D721Med (cell line): ENCODE measurements at regions not wholly inside any gene's neighbourhood (a gene's known extent, or its start where the extent isn't known, plus 50 kb on each side); places are given as distances from the start of the nearest gene placed in this dataset.
"Not testable (repeated sequence)": the region's sequence is repeated elsewhere in the genome, so short reads cannot be mapped to it uniquely, and the experiment has no call there.

Experiments
- DNase-seq: peaks from one replicate; pipeline ENCODE4 v3.0.0; 2011; ENCODE audit warnings: low spot score; ENCODE audit not compliant: insufficient read length
- FAIRE-seq: peaks from 2 replicates; lab custom pipeline; 2011; peaks lifted over from hg19 to GRCh38; lab: Jason Lieb, UNC

DNA sequence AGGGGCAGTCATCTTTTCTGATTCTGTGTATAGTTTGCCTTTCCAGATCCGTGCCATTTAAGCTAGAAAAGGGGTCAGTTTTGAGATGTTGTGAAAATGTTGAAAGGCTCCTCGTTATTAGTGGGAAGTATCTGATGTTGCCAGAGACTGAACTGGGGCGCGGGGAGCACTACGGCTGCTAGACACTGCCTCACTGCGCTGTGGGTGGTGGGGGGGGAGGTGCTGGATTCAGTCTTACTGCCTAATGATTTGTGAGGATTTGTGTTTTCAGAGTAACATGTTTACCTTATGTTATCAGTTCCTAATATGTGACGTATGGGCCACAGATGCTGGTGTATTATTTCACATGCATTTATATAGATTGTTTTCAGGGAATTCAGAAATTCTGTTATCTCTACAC, 53.3 kb upstream of the APOD start:
- FAIRE-seq, DNase-seq: not testable (repeated sequence)

DNA sequence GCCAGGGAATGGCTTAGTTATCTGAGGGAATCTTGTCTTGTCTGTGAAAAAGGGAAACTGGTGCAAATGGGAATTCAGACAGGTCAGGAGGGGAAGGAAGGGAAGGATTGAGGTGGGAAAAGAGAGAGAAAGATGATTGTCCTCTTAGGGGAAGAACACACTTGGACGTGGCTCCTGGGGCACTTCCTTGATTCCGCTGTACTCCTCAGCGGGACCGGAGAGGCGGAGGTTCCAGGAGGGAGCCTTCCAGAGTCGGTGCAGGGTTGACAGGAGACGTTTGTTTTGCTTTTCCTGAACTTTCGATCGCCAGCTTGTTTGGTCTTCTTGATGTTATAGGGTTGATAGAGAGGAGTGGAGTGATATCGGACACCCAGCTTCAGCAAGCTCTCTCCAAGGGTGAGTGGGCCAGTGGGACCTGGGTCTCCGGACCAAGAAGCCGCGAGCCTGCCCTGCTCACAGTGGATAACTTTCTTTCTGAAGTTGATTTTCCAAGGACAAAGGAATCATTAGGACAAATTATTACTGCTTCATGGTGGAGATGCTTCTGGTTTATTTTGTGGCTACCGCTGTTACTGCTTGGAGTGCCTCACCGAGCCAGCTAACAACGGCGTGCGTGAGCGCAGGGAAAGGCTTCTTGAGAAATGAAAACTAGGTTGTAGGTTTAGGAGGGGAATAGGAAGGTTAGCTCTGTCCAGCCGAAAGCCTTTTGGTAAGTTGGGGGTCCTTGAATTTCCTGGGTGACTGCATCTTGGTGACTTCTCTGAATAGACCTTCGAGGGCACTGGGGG, 52.4 kb upstream of the APOD start:
- not testable (repeated sequence) for FAIRE-seq, DNase-seq

DNA sequence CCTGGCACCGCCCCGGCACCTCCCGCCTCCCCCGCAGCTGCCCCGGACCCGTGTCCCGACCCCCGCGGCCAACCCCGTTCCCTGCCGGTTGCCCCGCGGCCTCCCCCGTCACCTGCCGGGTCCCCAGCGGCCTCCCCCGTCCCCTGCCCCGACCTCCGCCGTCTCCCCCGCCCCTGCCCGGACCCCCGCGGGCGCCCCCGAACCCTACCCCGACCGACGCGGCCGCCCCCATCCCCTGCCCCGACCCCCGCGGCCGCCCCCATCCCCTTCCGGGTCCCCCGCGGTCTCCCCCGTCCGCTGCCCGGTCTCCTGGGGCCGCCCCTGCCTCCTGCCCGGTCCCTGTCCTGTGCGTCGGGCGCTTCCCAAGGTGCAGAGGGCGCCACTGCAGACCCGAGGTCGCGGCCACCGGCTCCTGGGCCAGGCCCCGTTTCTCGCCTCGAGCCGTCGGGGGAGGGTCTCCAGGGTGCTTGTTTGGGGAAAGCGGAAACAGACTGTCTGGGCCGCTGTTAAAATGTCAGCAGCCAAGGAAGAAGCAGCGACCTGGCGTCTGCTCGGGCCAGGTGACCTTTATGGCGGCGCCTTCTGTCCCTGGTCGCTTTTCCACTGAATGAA, 51.6 kb upstream of the APOD start:
- not testable (repeated sequence) for FAIRE-seq

DNA sequence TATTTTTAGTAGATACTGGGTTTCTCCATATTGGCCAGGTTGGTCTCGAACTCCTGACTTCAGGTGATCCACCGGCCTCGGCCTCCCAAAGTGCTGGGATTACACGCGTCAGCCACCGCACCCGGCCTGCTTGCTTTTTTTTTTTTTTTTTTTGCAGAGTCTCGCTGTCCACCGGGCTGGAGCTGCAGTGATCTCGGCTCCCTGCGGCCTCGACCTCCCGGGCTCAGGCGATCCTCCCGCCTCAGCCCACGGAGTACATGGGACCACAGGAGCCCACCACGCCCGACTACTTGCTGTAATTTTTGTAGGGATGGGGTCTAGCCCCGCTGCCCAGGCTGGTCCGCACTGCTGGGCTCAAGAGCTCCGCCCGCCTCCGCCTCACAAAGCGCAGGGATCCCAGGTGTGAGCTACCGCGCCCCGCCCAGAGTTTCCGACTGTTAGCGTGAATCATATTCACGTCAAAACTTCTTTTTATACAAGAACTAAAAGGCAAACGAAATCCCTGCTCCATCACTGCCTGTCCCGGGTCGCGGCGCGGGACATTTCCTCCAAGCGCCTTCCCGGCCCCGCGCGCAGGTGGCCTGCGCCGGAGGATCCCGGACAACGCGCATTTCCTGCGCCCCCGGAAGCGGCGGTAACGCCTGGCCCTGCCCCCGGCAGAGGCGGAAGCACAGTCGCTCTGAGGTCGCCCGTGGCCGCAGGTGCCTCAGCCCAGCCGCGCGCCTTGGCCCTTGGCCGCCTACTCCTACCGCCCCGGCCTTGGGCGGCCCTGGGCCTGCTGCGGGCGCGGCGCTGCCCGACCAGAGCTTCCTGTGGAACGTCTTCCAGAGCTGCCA, 50.9 kb upstream of the APOD start:
- DNase-seq, FAIRE-seq: not testable (repeated sequence)

More for the DNA sequence above, 51.6 kb upstream of the APOD start:
- DNase-seq, result not testable (repeated sequence)
